ENCODE measurements at regions not wholly inside any gene's neighbourhood (a gene's known extent, or its start where the extent isn't known, plus 50 kb on each side); places are given as distances from the start of the nearest gene placed in this dataset.

- DNase-seq (ENCODE audit: low read depth) = no peak
Measured at GRCh38 chr4:180565856-180566431, 1677.3 kb upstream of the TENM3 start.

DNA sequence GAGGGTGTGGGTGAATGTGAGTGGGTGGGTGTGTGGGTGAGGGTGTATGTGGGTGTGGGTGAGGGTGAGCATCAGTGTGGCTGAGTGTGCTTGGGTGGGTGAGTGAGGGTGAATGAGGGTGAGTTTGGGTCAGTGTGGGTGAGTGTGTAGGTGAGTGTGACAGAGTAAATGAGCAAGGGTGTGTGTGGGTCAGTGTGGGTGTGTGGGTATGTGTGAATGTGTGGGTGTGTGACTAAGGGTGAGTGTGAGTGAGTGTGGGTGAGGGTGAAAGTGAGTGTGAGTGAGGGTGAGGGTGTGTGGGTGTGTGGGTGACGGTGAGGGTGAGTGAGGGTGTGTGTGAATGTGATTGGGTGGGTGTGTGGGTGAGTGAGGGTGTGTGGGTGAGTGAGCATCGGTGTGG is 1676.7 kb upstream of the TENM3 start:
- DNase-seq (ENCODE audit: low read depth) = no peak

DNA sequence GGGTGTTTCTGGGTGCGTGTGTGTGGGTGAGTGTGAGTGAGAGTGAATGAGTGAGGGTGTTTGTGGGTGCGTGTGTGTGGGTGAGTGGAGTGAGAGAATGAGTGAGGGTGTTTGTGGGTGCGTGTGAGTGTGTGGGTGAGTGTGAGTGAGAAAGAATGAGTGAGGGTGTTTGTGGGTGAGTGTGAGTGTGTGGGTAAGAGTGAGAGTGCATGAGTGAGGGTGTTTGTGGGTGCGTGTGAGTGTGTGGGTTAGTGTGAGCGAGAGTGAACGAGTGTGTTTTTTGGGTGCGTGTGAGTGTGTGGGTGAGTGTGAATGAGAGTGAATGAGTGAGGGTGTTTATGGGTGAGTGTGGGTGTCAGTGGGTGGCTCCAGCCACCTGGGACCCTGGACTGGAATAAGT is 1676.1 kb upstream of the TENM3 start:
- DNase-seq (ENCODE audit: low read depth) = no peak

GRCh38 chr4:180571516-180572055 is 1671.6 kb upstream of the TENM3 start:
- no peak for DNase-seq (ENCODE audit: low read depth)

- DNase-seq (ENCODE audit: low read depth) = no peak
Measured at GRCh38 chr4:180578175-180578574, 1665.0 kb upstream of the TENM3 start.

DNA sequence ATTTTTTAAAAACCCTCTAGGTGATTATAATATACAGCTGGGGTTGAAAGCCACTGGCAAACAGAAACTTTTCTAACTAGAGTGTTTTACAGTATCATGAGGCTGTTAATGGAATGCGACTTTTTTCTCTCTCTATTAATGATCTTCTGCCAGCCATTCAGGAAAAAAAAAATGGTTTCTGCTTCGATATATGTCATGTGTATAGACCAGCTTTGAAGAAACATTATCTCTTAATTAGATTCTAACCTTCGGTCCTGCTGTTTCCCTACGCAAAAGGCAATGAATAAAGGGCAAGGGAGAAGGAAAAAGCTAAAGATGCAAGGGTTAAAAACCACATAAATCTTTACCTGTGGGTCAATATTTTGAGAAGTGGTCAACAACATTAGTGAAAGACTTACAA is 1662.1 kb upstream of the TENM3 start:
- DNase-seq (ENCODE audit: low read depth) = no peak

- no peak for DNase-seq (ENCODE audit: low read depth)
Measured at GRCh38 chr4:180587379-180587778, 1655.8 kb upstream of the TENM3 start.

DNA sequence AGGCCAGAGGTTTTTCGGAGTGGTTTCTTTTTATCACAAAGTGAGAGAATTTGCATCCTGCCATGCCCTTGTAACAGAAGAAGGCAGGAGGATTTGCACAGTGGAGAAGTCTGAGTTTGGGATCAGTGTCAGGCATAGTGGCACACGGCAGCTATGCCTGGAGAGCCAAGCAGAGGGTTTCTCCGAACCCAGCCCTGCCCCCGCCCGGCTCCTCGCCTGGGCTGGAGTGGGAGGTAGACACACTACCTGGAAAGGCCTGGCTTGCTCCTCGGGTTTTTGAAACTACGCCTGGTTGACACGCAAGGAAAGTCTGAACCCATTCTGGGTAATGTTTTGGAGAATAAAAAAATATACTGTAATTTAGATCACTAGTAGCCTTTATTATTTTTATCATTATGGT is 1653.6 kb upstream of the TENM3 start:
- no peak for DNase-seq (ENCODE audit: low read depth)

DNA sequence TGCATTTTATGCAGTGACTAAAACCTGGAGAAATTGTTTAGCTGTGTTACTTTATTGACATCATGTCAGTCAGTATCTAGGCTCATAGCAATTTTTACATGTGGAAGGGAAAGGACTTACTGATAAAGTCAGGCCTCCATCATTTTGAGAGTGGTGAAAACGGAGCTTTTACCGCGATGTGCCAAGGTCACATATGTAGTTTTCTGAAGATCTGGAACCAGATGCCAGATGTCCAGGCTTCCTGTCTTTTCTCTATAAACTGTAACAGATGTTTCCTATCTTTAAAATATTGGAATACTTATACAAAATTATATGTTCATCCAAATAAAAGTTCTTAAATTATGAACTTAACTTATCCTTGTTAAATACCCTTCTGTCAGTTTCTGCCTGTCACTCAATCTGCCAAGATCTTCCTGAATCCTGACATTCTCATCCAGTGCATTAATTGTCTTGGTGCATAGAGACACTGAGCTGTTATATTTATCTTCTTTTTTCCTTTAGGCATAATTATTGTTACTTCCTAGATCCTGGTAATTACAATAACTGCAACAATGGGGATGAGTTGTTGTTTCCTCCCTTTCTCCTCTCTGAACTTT is 1646.2 kb upstream of the TENM3 start:
- DNase-seq (ENCODE audit: low read depth) = no peak

GRCh38 chr4:180598281-180598680 is 1644.9 kb upstream of the TENM3 start:
- DNase-seq (ENCODE audit: low read depth) = no peak

GRCh38 chr4:180603791-180604190 is 1639.4 kb upstream of the TENM3 start:
- DNase-seq (ENCODE audit: low read depth) = no peak

- no peak for DNase-seq (ENCODE audit: low read depth)
Measured at GRCh38 chr4:180610324-180610723, 1632.9 kb upstream of the TENM3 start.

GRCh38 chr4:180615746-180616145 is 1627.5 kb upstream of the TENM3 start:
- no peak for DNase-seq (ENCODE audit: low read depth)

GRCh38 chr4:180617196-180617595 is 1626.0 kb upstream of the TENM3 start:
- peak; percentile 23 for DNase-seq (ENCODE audit: low read depth)

DNA sequence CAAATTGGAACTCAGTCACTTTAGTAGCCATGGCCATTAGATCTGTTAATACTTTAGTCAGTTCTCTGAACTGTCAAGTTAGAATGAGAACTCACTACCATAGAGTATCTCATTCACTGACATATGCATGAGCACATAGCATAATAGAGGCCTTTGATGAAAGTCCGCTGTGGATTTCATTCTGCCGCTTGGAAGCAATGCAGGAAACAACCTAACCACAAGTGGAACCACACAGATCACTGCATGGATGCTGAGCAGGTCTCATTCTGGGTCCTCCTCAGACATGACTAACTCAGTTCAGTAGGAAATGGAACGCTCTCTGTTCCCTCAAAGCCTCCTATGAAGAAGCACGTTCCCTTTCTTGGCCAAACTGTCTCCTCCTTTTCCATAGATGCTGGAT is 1624.8 kb upstream of the TENM3 start:
- peak; percentile 49 for DNase-seq (ENCODE audit: low read depth)

GRCh38 chr4:180619440-180619839 is 1623.8 kb upstream of the TENM3 start:
- no peak for DNase-seq (ENCODE audit: low read depth)

DNA sequence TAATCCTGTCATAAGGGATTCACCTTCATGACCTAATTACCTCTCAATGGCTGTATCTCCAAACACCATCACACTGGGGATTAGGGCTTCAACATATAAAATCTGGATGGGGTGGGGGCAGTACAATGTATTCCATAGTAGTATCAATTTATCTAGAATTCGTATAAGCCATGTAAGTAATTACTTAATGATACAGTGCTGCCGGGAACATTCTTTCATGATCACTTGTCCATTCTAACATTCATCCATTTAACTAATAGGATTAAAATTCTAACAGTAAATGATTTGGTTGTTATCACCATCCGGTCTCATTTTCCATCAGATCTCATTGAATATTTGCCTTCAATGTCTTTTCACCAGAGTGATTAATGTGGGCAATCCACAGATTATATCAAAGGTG is 1620.9 kb upstream of the TENM3 start:
- DNase-seq (ENCODE audit: low read depth) = no peak

DNA sequence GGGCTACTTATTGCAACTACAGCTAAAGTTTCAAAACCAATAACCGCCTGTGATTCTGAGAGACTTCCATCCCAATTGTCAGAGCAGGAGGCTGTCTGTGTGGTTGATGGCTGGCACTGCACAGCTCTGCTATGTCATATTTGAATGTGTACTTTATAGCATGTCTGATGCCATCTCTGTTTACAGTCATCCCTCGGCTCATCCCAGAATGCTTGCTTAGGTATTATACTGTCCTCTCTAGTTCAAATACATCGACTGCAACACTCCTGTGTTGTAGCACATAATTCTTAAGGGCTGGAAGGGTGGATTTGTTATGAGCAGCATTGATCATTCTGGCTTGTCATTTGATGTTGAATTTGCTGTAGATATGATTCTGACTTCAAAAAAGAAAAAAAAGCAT is 1617.5 kb upstream of the TENM3 start:
- DNase-seq (ENCODE audit: low read depth) = no peak

DNA sequence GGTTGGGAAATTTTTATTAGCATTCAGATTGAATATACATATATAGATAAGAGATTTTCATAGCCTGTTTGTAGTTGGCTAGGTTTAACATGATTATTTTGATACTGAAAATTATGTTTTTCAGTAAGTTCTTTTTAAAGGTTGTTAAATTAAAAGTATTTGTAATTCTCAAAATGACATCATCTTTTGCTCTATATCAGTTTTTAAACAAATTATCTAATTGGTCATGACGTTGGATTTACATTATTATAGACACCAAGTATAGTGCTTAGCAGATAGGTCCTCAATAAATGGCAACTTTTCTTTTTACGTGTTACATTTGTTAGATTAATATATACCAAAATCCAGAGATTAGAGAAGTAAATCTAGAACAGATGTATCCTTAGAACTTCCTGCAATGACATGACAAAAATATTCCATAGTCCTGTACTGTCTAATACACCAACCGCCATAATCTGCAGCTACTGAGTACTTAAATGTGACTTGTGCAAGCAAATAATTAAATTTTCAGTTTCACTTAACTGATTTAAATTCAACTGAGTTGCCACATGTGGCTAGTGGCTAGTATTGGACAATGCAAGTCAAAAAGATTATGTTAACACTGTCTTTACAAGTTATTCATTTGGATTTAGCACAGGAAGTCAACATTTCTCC is 1613.1 kb upstream of the TENM3 start:
- DNase-seq (ENCODE audit: low read depth) = no peak

DNA sequence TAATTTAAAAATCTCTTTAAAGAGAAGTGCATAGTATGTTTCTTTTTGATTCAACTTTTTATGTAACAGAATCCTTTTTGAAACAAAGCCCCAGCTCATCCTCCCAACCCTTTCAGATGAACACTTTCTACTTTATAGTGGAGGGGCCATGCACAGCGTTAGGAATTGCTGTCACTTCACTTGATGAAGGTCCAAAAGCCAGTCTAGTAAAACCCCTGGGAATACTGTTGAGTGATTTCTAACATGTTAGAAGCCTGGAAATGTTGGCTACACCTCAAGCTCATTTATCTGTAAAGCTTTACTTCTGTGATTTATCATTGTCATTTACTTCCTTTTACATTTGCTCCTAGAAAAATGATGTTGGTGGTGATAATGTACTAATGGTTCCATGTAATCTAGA is 1608.9 kb upstream of the TENM3 start:
- DNase-seq (ENCODE audit: low read depth) = no peak

GRCh38 chr4:180635281-180635680 is 1607.9 kb upstream of the TENM3 start:
- DNase-seq (ENCODE audit: low read depth) = no peak

GRCh38 chr4:180636696-180637404 is 1606.4 kb upstream of the TENM3 start:
- peak; percentile 20 for DNase-seq (ENCODE audit: low read depth)

GRCh38 chr4:180637616-180638015 is 1605.6 kb upstream of the TENM3 start:
- no peak for DNase-seq (ENCODE audit: low read depth)

Data from RPMI7951 (cell line).